GM12873 (cell line): ENCODE measurements at regions not wholly inside any gene's neighbourhood (a gene's known extent, or its start where the extent isn't known, plus 50 kb on each side); places are given as distances from the start of the nearest gene placed in this dataset.

ENCODE experiments used
- CTCF ChIP-seq: IDR thresholded peaks from 2 replicates; pipeline ENCODE4 v1.5.1; 2012; ENCODE audit warnings: low read depth, mild to moderate bottlenecking, moderate library complexity, low read length, control low read depth; ENCODE audit not compliant: insufficient read depth; ENCODE audit errors: missing control alignments

DNA sequence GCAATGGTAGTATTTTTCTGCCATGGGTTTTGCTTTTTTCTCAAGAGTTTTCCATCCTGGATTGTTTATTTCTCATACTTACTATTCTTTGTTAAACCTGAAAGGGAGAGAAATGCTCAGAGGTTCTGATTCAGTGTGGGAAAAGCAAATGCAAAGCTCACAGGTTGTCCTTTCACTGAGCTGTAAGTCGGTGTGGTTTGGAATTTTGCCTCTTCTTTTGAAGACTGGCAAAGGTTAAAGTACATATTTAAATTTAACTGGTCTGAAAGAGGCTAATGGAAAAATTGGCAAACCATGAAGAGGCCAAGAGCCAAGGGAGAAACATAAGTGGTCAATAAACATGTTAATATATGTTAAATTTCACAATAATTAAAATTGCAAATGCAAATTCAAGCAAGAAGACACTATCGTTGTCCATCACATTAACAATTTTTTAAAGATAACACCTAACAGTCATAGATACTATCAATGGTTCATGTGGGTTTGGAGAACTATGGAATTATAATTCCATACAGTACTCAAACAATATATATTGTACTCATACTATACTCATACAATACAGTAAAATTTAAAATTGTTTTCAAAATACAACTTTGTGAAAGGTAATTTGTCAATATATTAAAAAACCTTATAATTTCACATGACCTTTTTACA lies 246.8 kb upstream of the STT3B start:
- TF ChIP-seq CTCF: no peak

GRCh38 chr3:31288224-31288623 lies 244.5 kb upstream of the STT3B start:
- no peak for TF ChIP-seq CTCF

GRCh38 chr3:31288641-31289100 lies 244.1 kb upstream of the STT3B start:
- no peak for TF ChIP-seq CTCF

DNA sequence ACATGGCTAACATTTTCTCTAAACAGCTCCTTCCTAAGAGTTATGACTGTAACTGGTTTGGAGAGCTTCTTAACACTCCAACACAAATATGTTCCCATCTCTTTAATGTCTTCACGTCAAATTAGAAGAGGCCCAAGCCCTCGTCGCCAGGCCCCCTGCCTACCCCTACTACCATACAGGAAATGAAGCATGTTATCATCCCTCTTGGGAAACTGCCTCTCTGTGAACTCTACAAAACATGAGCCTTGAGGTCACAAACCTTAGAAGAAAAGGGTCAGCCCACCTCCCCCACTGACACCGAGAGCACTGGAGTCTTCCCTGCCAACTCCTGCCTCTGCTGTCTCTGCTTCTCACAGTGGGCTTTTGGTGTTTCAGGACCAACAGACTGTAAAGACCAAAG lies 243.1 kb upstream of the STT3B start:
- no peak for TF ChIP-seq CTCF

- TF ChIP-seq CTCF: no peak
These were observed 242.7 kb upstream of the STT3B start for GRCh38 chr3:31290046-31290445.

DNA sequence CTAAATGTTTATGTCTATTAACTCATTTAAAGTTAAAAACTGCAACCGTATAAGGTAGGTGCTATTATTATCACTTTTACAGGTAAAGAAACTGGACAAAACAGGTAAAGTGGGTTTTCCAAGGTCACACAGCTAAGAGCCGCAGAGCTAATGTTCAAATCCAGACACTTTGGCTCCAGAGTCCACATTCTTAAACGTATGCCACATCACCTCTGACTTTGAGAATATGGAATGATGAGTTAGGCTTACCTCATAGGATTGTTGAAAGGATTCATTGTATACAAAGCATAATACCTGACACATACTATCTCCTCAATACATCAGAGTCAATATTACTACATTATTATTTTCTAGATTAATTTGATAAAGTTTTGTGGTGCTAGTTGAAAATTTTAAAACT lies 240.9 kb upstream of the STT3B start:
- no peak for TF ChIP-seq CTCF

GRCh38 chr3:31294430-31295149 lies 238.1 kb upstream of the STT3B start:
- TF ChIP-seq CTCF: no peak
